ENCODE measurements at regions not wholly inside any gene's neighbourhood (a gene's known extent, or its start where the extent isn't known, plus 50 kb on each side); places are given as distances from the start of the nearest gene placed in this dataset.
"Not testable (repeated sequence)": the region's sequence is repeated elsewhere in the genome, so short reads cannot be mapped to it uniquely, and the experiment has no call there.

DNA sequence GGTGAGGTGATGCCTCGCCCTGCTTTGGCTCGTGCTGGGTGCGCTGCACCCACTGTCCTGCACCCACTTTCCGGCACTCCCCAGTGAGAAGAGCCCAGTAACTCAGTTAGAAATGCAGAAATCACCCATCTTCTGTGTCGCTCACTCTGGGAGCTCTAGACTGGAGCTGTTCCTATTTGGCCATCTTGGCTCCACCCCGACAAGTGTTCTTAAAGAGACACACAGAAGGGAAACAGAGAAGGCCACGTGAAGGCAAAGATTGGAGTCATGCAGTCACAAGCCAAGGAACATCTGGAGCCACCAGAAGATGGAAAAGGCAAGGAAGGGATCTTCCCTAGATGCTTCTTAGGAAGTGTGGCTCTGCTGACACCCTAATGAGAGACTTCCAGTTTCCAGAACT, 170.6 kb upstream of the C1GALT1 start:
- not testable (repeated sequence) for TF ChIP-seq HDAC2 (IDR thresholded peaks at IDR 0.05; ENCODE audit: borderline replicate concordance in 1 of 2, low read depth in 2 of 2, low read length in 2 of 2); SRF (IDR thresholded peaks at IDR 0.05; ENCODE audit: low read depth, low read length); USF2 (IDR thresholded peaks at IDR 0.05; ENCODE audit: low read length); POLR2A (IDR thresholded peaks at IDR 0.05; ENCODE audit: control extremely low read depth in 1 of 2, low read depth in 2 of 2, low read length in 2 of 2); GABPA (IDR thresholded peaks at IDR 0.05; ENCODE audit: borderline replicate concordance, insufficient read depth, low read length); TAF1 (IDR thresholded peaks at IDR 0.05; ENCODE audit: low read depth, low read length); TAF7 (optimal IDR thresholded peaks at IDR 0.05; ENCODE audit: borderline replicate concordance, low read depth, low read length); MAFK (IDR thresholded peaks at IDR 0.05; ENCODE audit: low read depth, low read length); TEAD4 (IDR thresholded peaks at IDR 0.05; ENCODE audit: low read depth, low read length); YY1 (IDR thresholded peaks at IDR 0.05; ENCODE audit: low read depth, low read length); E2F6 (IDR thresholded peaks at IDR 0.05)
- TF ChIP-seq, protein P1, sequence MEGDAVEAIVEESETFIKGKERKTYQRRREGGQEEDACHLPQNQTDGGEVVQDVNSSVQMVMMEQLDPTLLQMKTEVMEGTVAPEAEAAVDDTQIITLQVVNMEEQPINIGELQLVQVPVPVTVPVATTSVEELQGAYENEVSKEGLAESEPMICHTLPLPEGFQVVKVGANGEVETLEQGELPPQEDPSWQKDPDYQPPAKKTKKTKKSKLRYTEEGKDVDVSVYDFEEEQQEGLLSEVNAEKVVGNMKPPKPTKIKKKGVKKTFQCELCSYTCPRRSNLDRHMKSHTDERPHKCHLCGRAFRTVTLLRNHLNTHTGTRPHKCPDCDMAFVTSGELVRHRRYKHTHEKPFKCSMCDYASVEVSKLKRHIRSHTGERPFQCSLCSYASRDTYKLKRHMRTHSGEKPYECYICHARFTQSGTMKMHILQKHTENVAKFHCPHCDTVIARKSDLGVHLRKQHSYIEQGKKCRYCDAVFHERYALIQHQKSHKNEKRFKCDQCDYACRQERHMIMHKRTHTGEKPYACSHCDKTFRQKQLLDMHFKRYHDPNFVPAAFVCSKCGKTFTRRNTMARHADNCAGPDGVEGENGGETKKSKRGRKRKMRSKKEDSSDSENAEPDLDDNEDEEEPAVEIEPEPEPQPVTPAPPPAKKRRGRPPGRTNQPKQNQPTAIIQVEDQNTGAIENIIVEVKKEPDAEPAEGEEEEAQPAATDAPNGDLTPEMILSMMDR (IDR thresholded peaks at IDR 0.05; ENCODE audit: control extremely low read depth in 1 of 3, insufficient read depth in 1 of 3, low read depth in 1 of 3, low read length in 3 of 3), result not testable (repeated sequence)
